ENCODE measurements at regions not wholly inside any gene's neighbourhood (a gene's known extent, or its start where the extent isn't known, plus 50 kb on each side); places are given as distances from the start of the nearest gene placed in this dataset.
"Not testable (repeated sequence)": the region's sequence is repeated elsewhere in the genome, so short reads cannot be mapped to it uniquely, and the experiment has no call there.

DNA sequence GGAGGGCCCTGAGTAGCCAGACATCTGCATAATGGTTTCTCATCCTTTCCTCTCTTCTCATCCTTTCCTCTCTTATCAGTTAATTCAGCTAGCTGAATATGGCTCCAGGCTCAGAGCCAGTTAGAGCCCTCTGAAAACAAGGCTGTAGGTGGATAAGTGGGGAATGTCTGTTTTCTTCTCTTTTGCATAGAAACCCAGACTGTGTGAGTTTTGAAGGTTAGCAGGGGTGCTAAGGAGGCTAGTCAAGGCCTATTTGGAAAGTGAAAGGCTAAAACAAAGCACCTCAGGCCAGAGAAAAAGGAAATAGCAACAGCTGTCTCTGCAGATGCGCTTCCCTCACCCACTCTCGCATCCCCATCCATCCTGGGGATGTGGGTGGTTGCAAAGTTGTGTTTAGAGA is 420.9 kb downstream of the SHISA9 start:
- H3K4me3 Mint-ChIP-seq = no peak overlapping the region
- peaks cover 0 to 2% of the 10 kb centered on the region in 2 donors for H3K9me3 Mint-ChIP-seq
- no peaks in the 10 kb centered on the region for H3K36me3 Mint-ChIP-seq (ENCODE audit: insufficient read depth)
- no peaks in the 10 kb centered on the region for H3K27me3 Mint-ChIP-seq
- DNase-seq (no peak), ATAC-seq (replicated peaks) (no peak)
- no peak overlapping the region for H3K27ac Mint-ChIP-seq
- H3K4me1 Mint-ChIP-seq (ENCODE audit: low read depth in 2 of 2) = no peaks in the 10 kb centered on the region

DNA sequence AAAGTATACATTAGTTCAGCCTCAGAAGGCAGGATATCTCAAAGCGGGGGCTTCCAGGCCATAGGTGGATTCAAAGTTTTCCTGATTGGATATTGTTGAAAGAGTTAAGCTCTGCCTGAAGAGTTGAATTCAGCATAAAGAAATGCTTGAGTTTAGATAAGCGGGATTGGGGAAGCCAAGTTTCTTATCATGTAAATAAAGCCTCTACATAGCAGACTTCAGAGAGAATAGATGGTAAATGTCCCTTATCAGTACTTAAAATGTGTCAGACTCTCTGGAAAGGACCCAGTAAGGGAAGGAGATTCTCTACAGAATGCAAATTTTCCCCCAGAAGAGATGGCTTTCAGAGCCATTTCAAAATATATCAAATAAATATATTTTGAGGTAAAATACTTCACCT is 423.5 kb downstream of the SHISA9 start:
- ATAC-seq (replicated peaks) = no peak

DNA sequence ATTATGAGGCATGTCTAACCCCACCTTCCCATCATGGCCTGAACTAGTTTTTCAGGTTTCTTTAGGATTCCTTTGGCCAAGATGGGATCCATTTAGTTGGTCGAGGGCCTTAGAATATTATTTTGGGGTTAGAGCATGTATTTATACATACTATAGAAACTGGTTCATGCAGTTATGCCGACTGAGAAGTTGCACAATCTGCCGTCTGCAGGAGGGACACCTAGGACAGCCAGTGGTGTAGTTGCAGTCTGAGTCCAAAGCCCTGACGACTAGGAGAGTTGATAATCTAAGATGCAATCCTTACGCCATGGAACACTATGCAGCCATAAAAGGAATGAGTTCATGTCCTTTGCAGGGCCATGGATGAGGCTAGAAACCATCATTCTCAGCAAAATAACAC is 424.0 kb downstream of the SHISA9 start:
- no peaks in the 10 kb centered on the region for H3K27me3 Mint-ChIP-seq
- H3K36me3 Mint-ChIP-seq (ENCODE audit: insufficient read depth) = no peaks in the 10 kb centered on the region
- ATAC-seq (replicated peaks) (no peak), DNase-seq (no peak)
- no peak overlapping the region for H3K4me3 Mint-ChIP-seq
- no peak overlapping the region for H3K27ac Mint-ChIP-seq
- H3K4me1 Mint-ChIP-seq (ENCODE audit: low read depth in 2 of 2) = no peaks in the 10 kb centered on the region
- H3K9me3 Mint-ChIP-seq = peaks cover 6 to 8% of the 10 kb centered on the region in 2 donors

More for the DNA sequence above, 423.5 kb downstream of the SHISA9 start:
- DNase-seq = no peak
- Mint-ChIP-seq H3K27me3 (no peaks in the 10 kb centered on the region), H3K27ac (no peak overlapping the region), H3K36me3 (ENCODE audit: insufficient read depth) (no peaks in the 10 kb centered on the region), H3K4me1 (ENCODE audit: low read depth in 2 of 2) (no peaks in the 10 kb centered on the region), H3K9me3 (peaks cover 6 to 8% of the 10 kb centered on the region in 2 donors), H3K4me3 (no peak overlapping the region)

DNA sequence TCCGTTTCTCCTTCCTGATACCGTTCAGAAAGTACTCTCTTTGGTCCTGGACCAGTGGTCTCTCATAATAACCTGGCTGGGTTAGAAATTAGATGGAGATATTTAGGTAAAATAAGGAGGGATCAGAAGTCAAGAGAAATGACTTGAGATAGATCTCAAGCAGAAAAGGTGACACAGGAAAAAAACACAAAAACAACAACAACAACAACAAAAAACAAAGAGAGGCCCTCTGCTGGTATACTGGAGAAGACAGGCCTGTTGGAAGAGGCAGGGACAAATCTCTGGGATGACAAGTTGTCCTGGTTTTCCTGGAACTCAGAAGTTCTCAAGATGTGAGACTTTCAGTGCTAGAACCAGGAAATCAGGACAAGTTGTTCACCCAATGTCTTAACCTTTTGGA is 430.5 kb downstream of the SHISA9 start:
- ATAC-seq (replicated peaks) (no peak), DNase-seq (no peak)
- Mint-ChIP-seq H3K4me3 (no peak overlapping the region), H3K36me3 (ENCODE audit: insufficient read depth) (no peaks in the 10 kb centered on the region), H3K4me1 (ENCODE audit: low read depth in 2 of 2) (no peaks in the 10 kb centered on the region), H3K27ac (no peak overlapping the region), H3K27me3 (no peaks in the 10 kb centered on the region), H3K9me3 (peaks cover 6 to 10% of the 10 kb centered on the region in 2 donors)

DNA sequence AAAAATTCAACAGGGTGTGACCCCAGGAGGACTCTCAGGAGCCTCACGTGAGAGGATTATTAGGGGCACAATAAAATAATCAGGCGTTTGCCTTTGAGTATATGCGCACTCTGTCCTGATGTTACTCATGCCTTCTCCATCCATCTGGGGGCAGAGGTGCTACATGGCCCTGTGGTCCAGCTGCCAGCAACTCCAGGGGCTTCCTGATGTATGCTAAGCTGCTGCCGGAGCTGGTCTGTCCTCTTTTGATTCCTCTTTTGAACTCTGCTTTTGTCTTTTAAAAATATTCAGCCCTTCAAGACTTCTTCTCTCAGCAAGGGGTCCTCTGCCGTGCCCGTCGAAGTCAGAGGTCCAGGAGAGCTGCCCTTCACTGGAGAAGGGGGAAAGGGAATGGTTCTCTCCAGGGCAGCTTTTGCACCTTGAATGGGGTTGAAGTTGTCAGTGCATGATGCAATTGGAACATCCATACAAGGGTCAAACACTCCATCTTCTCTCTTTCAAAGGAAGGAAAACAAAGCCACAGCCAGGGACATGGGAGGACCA is 431.4 kb downstream of the SHISA9 start:
- Mint-ChIP-seq H3K27ac (no peak overlapping the region), H3K4me3 (no peak overlapping the region), H3K27me3 (no peaks in the 10 kb centered on the region), H3K9me3 (peaks cover 6 to 10% of the 10 kb centered on the region in 2 donors), H3K4me1 (ENCODE audit: low read depth in 2 of 2) (no peaks in the 10 kb centered on the region), H3K36me3 (ENCODE audit: insufficient read depth) (no peaks in the 10 kb centered on the region)
- ATAC-seq (replicated peaks) = no peak
- DNase-seq = no peak

DNA sequence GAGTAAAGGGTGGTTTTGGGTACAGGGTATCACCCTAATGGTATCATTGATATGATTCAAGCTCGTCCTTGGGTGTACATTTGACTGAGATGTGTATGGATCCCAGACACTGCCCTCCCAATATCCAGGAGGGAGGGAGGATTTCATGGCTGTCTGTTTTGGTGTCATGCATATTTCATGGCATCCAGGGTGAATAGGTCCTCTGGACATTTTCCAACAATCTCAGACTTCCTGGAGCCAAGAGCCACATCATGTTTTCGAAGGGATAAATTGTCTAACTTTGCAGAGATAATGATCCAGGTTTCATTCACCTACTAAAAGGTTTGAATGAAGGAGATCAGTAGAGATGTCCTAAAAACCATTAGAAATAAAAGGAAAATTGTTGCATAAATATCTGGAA is 431.9 kb downstream of the SHISA9 start:
- DNase-seq (no peak), ATAC-seq (replicated peaks) (no peak)
- Mint-ChIP-seq H3K9me3 (peaks cover 6 to 8% of the 10 kb centered on the region in 2 donors), H3K4me1 (ENCODE audit: low read depth in 2 of 2) (no peaks in the 10 kb centered on the region), H3K27ac (no peak overlapping the region), H3K36me3 (ENCODE audit: insufficient read depth) (no peaks in the 10 kb centered on the region), H3K4me3 (no peak overlapping the region), H3K27me3 (no peaks in the 10 kb centered on the region)

DNA sequence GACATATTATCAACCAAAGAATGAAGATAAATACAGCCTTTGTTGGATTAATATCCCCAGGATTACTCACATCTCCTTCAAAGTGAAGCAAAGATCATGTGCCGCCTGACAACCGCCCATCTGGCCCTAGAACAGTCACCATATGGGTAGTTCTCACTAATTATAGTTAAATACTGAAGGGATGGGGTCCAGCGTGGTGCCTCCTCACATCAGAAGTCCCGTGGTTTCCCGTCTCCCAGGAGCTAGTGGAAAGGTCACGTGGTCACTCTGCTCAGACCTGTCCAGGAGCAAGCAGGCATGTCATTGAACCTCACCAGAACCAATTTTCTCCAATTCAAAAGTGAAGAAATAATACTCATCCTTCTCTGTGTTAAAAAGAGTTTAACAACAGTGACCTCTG is 434.5 kb downstream of the SHISA9 start:
- H3K9me3 Mint-ChIP-seq = peaks cover 0 to 6% of the 10 kb centered on the region in 2 donors
- H3K36me3 Mint-ChIP-seq (ENCODE audit: insufficient read depth) = no peaks in the 10 kb centered on the region
- DNase-seq = no peak
- no peak for ATAC-seq (replicated peaks)
- no peak overlapping the region for H3K27ac Mint-ChIP-seq
- H3K4me3 Mint-ChIP-seq = no peak overlapping the region
- H3K4me1 Mint-ChIP-seq (ENCODE audit: low read depth in 2 of 2) = no peaks in the 10 kb centered on the region
- H3K27me3 Mint-ChIP-seq = no peaks in the 10 kb centered on the region

DNA sequence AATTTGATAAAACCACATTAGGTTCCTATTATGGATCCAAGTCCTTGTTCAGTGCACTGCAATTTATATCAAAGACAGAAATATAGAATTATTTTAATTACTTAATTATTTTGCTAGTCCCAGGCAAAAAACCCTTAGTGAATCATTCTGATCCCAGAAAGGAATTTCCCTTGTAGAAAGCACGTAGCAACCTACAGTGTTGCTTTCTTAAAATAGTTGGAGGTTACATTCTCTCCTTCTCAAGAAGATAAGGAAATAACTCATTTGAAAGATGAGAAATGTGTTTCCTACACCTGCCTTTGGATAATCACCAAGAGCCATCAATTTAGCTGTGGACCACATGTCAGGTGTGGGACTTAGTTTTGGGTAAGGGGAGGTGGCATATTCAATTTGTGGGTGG is 434.9 kb downstream of the SHISA9 start:
- Mint-ChIP-seq H3K4me3 (no peak overlapping the region), H3K27ac (no peak overlapping the region), H3K36me3 (ENCODE audit: insufficient read depth) (no peaks in the 10 kb centered on the region), H3K9me3 (peaks cover 0 to 6% of the 10 kb centered on the region in 2 donors), H3K27me3 (no peaks in the 10 kb centered on the region), H3K4me1 (ENCODE audit: low read depth in 2 of 2) (no peaks in the 10 kb centered on the region)
- no peak for DNase-seq
- ATAC-seq (replicated peaks) = no peak

DNA sequence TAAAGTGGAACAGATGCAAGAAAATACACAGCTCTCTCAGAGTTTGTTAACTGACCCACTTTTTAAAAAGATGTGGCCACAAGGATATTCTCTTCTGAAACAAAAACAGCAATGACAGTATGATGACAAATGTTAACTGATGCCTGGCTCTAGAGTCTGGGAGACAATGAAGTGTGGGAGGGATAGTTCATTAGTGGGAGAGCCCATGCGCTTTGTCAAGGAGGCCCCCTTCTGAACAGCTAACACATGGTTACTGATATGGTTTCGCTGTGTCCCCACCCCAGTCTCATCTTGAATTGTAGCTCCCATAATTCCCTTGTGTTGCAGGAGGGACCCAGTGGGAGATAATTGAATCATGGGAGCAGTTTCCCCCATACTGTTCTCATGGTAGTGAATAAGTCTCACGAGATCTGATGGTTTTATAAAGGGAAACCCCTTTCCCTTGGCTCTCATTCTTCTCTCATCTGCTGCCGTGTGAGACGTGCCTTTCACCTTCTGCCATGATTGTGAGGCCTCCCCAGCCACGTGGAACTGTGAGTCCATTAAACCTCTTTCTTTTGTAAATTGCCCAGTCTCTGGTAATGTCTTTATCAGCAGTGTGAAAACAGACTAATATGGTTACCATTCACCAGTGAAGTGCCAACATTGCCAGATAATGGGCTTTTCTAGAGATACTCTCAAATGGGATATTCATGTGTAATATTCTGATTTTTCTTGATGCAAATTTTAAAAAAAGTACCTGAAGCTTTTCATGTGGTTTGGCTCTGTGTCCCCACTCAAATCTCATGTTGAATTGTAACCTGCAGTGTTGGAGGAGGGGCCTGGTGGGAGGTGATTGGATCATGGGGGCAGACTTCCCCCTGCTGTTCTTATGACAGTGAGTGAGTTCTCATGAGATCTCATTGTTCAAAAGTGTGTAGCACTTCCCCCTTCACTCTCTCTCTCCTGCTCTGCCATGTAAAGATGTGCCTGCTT is 435.8 kb downstream of the SHISA9 start:
- H3K27ac Mint-ChIP-seq; H3K36me3 Mint-ChIP-seq (ENCODE audit: insufficient read depth); H3K4me1 Mint-ChIP-seq (ENCODE audit: low read depth in 2 of 2); H3K9me3 Mint-ChIP-seq; H3K27me3 Mint-ChIP-seq; DNase-seq; H3K4me3 Mint-ChIP-seq; ATAC-seq (replicated peaks): not testable (repeated sequence)

DNA sequence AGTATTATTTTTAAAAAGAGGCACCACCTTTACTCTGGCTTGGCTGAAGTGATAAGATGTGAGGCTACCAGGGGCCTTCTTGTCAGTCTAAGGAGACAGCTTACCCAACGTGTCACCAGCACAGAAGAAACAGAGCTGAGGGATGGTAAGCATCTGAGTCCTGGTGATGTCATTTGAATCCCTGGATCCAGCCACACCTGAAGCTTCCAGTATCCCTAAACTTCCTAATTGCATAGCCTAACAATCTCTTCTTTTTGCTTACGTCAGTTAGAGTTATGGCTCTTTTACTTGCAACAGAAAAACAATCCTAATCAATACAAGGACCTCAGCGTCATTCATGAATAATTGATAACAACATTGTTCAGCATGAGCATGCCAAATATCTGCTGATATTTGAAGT is 436.6 kb downstream of the SHISA9 start:
- H3K27ac Mint-ChIP-seq = no peak overlapping the region
- no peaks in the 10 kb centered on the region for H3K36me3 Mint-ChIP-seq (ENCODE audit: insufficient read depth)
- DNase-seq = no peak
- no peaks in the 10 kb centered on the region for H3K27me3 Mint-ChIP-seq
- ATAC-seq (replicated peaks) = no peak
- no peaks in the 10 kb centered on the region for H3K4me1 Mint-ChIP-seq (ENCODE audit: low read depth in 2 of 2)
- no peak overlapping the region for H3K4me3 Mint-ChIP-seq
- peaks cover 0 to 6% of the 10 kb centered on the region in 2 donors for H3K9me3 Mint-ChIP-seq

DNA sequence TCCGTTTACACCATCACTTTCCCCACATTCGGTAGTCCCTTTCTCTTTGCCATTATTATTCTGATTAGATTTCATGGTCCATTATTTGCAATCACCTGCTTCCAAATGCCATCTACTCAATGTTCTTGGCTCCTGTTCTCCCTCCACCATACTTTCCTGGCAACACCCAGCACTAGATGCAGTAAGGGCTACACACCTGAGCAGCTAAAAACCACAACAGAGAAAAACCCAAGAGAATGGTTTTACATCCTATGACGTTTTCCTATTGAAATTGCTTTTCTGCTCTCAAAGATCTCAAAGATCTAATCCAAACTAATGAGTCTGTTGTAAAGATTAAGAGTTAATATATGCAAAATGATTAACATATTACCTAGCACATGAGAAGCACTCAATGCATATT is 441.3 kb downstream of the SHISA9 start:
- Mint-ChIP-seq H3K4me1 (ENCODE audit: low read depth in 2 of 2) (no peaks in the 10 kb centered on the region), H3K9me3 (peaks cover 4 to 5% of the 10 kb centered on the region in 2 donors), H3K4me3 (no peak overlapping the region), H3K36me3 (ENCODE audit: insufficient read depth) (no peaks in the 10 kb centered on the region), H3K27me3 (no peaks in the 10 kb centered on the region), H3K27ac (no peak overlapping the region)
- DNase-seq (no peak), ATAC-seq (replicated peaks) (no peak)

DNA sequence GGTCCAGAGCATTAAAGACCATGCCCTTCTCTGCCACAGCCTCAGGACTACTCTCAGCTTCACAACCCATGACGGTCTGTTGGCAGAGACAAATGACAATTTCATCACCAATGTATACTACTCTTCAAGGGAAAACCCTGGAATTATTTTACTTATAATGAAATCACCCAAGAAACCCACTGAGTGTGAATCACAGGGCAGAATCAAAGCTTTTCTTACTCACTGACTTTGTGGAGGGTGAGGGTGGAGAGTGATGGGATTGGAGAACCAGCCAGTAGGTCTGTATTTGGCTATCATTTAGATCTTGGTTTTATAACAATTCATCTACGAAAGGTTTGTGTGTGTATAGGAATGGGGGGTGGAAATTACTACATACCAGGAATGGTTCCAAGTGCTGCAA is 442.6 kb downstream of the SHISA9 start:
- H3K36me3 Mint-ChIP-seq (ENCODE audit: insufficient read depth) = no peaks in the 10 kb centered on the region

DNA sequence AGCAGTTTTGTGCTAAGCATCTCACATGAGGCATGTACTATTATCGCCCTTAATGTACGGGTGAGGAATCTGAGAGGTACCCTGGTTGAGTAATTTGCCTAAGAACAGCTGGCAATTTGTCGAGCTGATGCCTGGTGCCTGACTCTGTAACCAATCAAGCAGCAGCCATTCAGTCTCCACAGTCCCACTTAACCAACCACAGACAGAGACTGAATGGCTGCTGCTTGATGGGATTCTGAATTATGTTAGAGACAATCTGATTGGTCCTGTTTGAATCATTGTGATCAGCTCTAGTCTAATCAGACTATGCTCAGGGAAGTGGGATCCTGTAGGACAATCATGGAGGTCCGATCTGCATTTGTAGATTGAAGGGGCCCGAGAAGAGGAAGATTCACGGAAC is 447.0 kb downstream of the SHISA9 start:
- H3K4me1 Mint-ChIP-seq (ENCODE audit: low read depth in 2 of 2) = no peaks in the 10 kb centered on the region
- no peak overlapping the region for H3K4me3 Mint-ChIP-seq
- H3K27me3 Mint-ChIP-seq = no peaks in the 10 kb centered on the region
- ATAC-seq (replicated peaks) (no peak), DNase-seq (no peak)
- no peak overlapping the region for H3K27ac Mint-ChIP-seq
- no peaks in the 10 kb centered on the region for H3K36me3 Mint-ChIP-seq (ENCODE audit: insufficient read depth)
- peaks cover 2 to 5% of the 10 kb centered on the region in 2 donors for H3K9me3 Mint-ChIP-seq

More for the DNA sequence above, 442.6 kb downstream of the SHISA9 start:
- ATAC-seq (replicated peaks) = no peak
- H3K27me3 Mint-ChIP-seq = no peaks in the 10 kb centered on the region
- DNase-seq = no peak
- no peak overlapping the region for H3K4me3 Mint-ChIP-seq
- peaks cover 4 to 5% of the 10 kb centered on the region in 2 donors for H3K9me3 Mint-ChIP-seq
- no peaks in the 10 kb centered on the region for H3K4me1 Mint-ChIP-seq (ENCODE audit: low read depth in 2 of 2)
- H3K27ac Mint-ChIP-seq = no peak overlapping the region

DNA sequence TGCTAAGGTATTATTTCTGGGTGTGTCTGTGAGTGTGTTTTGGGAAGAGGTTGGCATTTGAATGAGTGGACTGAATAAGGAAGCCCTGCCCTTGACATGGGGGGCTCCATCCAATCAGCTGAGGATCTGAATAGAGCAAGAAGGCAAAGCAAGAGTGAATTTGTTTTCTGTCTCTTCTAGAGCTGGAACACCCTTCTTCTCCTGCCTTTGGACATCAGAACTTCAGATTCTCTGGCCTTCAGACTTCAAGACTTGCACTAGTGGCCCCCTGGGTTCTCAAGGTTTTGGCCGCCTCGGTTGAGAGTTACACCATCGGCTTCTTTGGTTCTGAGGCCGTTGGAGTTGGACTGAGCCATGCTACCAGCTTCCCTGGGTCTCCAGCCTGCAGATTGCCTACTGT is 448.6 kb downstream of the SHISA9 start:
- DNase-seq (no peak), ATAC-seq (replicated peaks) (no peak)
- no peaks in the 10 kb centered on the region for H3K36me3 Mint-ChIP-seq (ENCODE audit: insufficient read depth)
- H3K4me1 Mint-ChIP-seq (ENCODE audit: low read depth in 2 of 2) = no peaks in the 10 kb centered on the region
- peaks cover 4 to 5% of the 10 kb centered on the region in 2 donors for H3K9me3 Mint-ChIP-seq
- H3K4me3 Mint-ChIP-seq = no peak overlapping the region
- no peaks in the 10 kb centered on the region for H3K27me3 Mint-ChIP-seq
- no peak overlapping the region for H3K27ac Mint-ChIP-seq

Data from effector memory CD8-positive, alpha-beta T cell (primary cell).